GM19023 (cell line): ENCODE measurements at regions not wholly inside any gene's neighbourhood (a gene's known extent, or its start where the extent isn't known, plus 50 kb on each side); places are given as distances from the start of the nearest gene placed in this dataset.

Source experiments
- ATAC-seq: cut with Tn5 transposase; IDR thresholded peaks from one replicate; pipeline ENCODE4 v1.9.1; 2021; ENCODE audit warnings: mild to moderate bottlenecking, moderate library complexity; ENCODE audit not compliant: unreplicated experiment

- ATAC-seq, result no peak
Measured at GRCh38 chr12:67453191-67453590, 184.0 kb downstream of the CAND1 start.

- ATAC-seq, result no peak
Measured at GRCh38 chr12:67455236-67455635, 186.1 kb downstream of the CAND1 start.

- ATAC-seq, result no peak
Measured at GRCh38 chr12:67456431-67456901, 187.3 kb downstream of the CAND1 start.

GRCh38 chr12:67457136-67457535 lies 188.0 kb downstream of the CAND1 start:
- no peak for ATAC-seq

- ATAC-seq, result no peak
Measured at GRCh38 chr12:67457778-67458665, 188.9 kb downstream of the CAND1 start.

- ATAC-seq, result no peak
Measured at GRCh38 chr12:67459173-67459572, 189.4 kb upstream of the DYRK2 start.

GRCh38 chr12:67459578-67459977 lies 189.0 kb upstream of the DYRK2 start:
- ATAC-seq, result no peak

GRCh38 chr12:67460388-67460787 lies 188.2 kb upstream of the DYRK2 start:
- ATAC-seq, result no peak

- ATAC-seq, result no peak
Measured at GRCh38 chr12:67468549-67469245, 179.8 kb upstream of the DYRK2 start.

- no peak for ATAC-seq
Measured at GRCh38 chr12:67469666-67470065, 178.9 kb upstream of the DYRK2 start.

GRCh38 chr12:67471810-67472209 lies 176.7 kb upstream of the DYRK2 start:
- ATAC-seq, result no peak

- no peak for ATAC-seq
Measured at GRCh38 chr12:67472539-67472938, 176.0 kb upstream of the DYRK2 start.

- ATAC-seq, result no peak
Measured at GRCh38 chr12:67474934-67475620, 173.5 kb upstream of the DYRK2 start.

GRCh38 chr12:67475725-67476124 lies 172.8 kb upstream of the DYRK2 start:
- no peak for ATAC-seq

GRCh38 chr12:67477681-67478265 lies 170.8 kb upstream of the DYRK2 start:
- ATAC-seq, result no peak

- ATAC-seq, result peak; percentile 61
Measured at GRCh38 chr12:67482751-67483661, 165.5 kb upstream of the DYRK2 start.

- ATAC-seq, result no peak
Measured at GRCh38 chr12:67483871-67484554, 164.5 kb upstream of the DYRK2 start.

- no peak for ATAC-seq
Measured at GRCh38 chr12:67484791-67485480, 163.6 kb upstream of the DYRK2 start.

- no peak for ATAC-seq
Measured at GRCh38 chr12:67486671-67487070, 161.9 kb upstream of the DYRK2 start.
